Adrenal gland (tissue), 9 donors: ENCODE measurements at regions not wholly inside any gene's neighbourhood (a gene's known extent, or its start where the extent isn't known, plus 50 kb on each side); places are given as distances from the start of the nearest gene placed in this dataset.

Source experiments
- DNase-seq, 7 donors: peaks; one replicate each; pipeline ENCODE4 v3.0.0-alpha.2; 2019 to 2020
- H3K27ac ChIP-seq, 5 donors: fragments of 200-600 bp; sonication (generic) in 4 of 5; 1 replicate in 3 of 5; 2 replicates in 2 of 5; pipeline versions ENCODE4 v1.5.1 to v1.8.0; 2016 to 2020; ENCODE audit warnings: mild to moderate bottlenecking in 1 of 5
- H3K27me3 ChIP-seq: fragments of 200-600 bp; 2 replicates; pipeline ENCODE4 v1.8.0; 2021
- H3K36me3 ChIP-seq, 2 donors: fragments of 200-600 bp; replicated peaks in 1 of 2; 1 replicate in 1 of 2; 2 replicates in 1 of 2; pipeline versions ENCODE4 v1.5.1 to v1.8.0; 2018 to 2022
- H3K4me1 ChIP-seq, 2 donors: fragments of 200-600 bp; replicated peaks in 1 of 2; 1 replicate in 1 of 2; 2 replicates in 1 of 2; pipeline versions ENCODE4 v1.5.1 to v1.8.0; 2018 to 2021
- H3K4me3 ChIP-seq, 4 donors: fragments of 200-600 bp; sonication (generic) in 3 of 4; one replicate each; pipeline ENCODE4 v1.5.1; 2016 to 2018
- H3K9me3 ChIP-seq, 3 donors: fragments of 200-600 bp; sonication (generic) in 1 of 3; replicated peaks in 1 of 3; 1 replicate in 2 of 3; 2 replicates in 1 of 3; pipeline versions ENCODE4 v1.5.1 to v1.8.0; 2016 to 2021
- CTCF ChIP-seq, 6 experiments: fragments of 450-650 bp in 4 of 6; fragments of 200-600 bp in 2 of 6; sonication (generic) in 1 of 6; IDR thresholded peaks; 1 replicate in 5 of 6; 2 replicates in 1 of 6; pipeline versions ENCODE4 v1.5.1 to v1.8.0; 2016 to 2021; ENCODE audit warnings: antibody characterized with exemption in 6 of 6, mild to moderate bottlenecking in 2 of 6, moderate library complexity in 1 of 6
- POLR2A ChIP-seq, 2 donors: fragments of 450-650 bp; IDR thresholded peaks; one replicate each; pipeline ENCODE4 v1.6.1; 2017; ENCODE audit warnings: antibody characterized with exemption in 2 of 2, mild to moderate bottlenecking in 2 of 2, moderate library complexity in 1 of 2
- WGBS, 4 donors: extraction: QIAGEN DNeasy Blood & Tissue Kit in 2 of 4; methylation state at CpG; one replicate each; pipeline versions ENCODE4 v1.1.5 to v1.1.7; 2013 to 2017; 5-methylcytosine and 5-hydroxymethylcytosine counted together
- intact Hi-C, 2 donors: fragments of 100-400 bp; cut with DNase I; formaldehyde crosslinking; loops; one replicate each; pipeline versions ENCODE4 v1.14.1 to v1.15.0; 2022 to 2023
- donor health status: healthy with polysubstance abuse.
- donor health status: Bipolar disorder and iron deficiency.
- donor health status: DM: yes; HTN: yes; CAD: no.
- donor health status: DM: no; HTN: no; CAD: no.
- donor health status: DM: no; HTN: no; CAD: no.

- WGBS, 4 donors: 90 to 100% (median 92%) methylated on average over 2 of the region's 2 CpGs
- DNase-seq: no peak
- Histone ChIP-seq H3K4me1 (no peaks in the 10 kb centered on the region), H3K4me3 (no peak overlapping the region), H3K9me3 (no peaks in the 10 kb centered on the region), H3K27me3 (no peaks in the 10 kb centered on the region), H3K36me3 (no peaks in the 10 kb centered on the region), H3K27ac (no peak overlapping the region)
- no peak for TF ChIP-seq CTCF (IDR thresholded peaks at IDR 0.05)
- TF ChIP-seq POLR2A (IDR thresholded peaks at IDR 0.05): no peak
- intact Hi-C loops: no loop called here
Observed at GRCh38 chr2:65628156-65628555, 195.8 kb upstream of the SPRED2 start.

- H3K27ac ChIP-seq: no peak overlapping the region
- no peaks in the 10 kb centered on the region for H3K27me3 ChIP-seq
- no peak overlapping the region for H3K4me3 ChIP-seq
- H3K9me3 ChIP-seq: no peaks in the 10 kb centered on the region
- intact Hi-C loops: no loop called here
- TF ChIP-seq CTCF (IDR thresholded peaks at IDR 0.05): no peak
- no peak for TF ChIP-seq POLR2A (IDR thresholded peaks at IDR 0.05)
- DNase-seq: no peak
- no peaks in the 10 kb centered on the region for H3K36me3 ChIP-seq
- no peaks in the 10 kb centered on the region for H3K4me1 ChIP-seq
Observed at GRCh38 chr2:65626831-65627230, 194.4 kb upstream of the SPRED2 start.

GRCh38 chr2:65625982-65626381 lies 193.6 kb upstream of the SPRED2 start:
- TF ChIP-seq POLR2A (IDR thresholded peaks at IDR 0.05) (no peak), CTCF (IDR thresholded peaks at IDR 0.05) (no peak)
- H3K4me1 ChIP-seq: no peaks in the 10 kb centered on the region
- no peak for DNase-seq
- no peak overlapping the region for H3K27ac ChIP-seq
- no peaks in the 10 kb centered on the region for H3K9me3 ChIP-seq
- no peaks in the 10 kb centered on the region for H3K36me3 ChIP-seq
- H3K4me3 ChIP-seq: no peak overlapping the region
- intact Hi-C loops: no loop called here
- no peaks in the 10 kb centered on the region for H3K27me3 ChIP-seq

GRCh38 chr2:65622951-65623535 lies 190.6 kb upstream of the SPRED2 start:
- H3K9me3 ChIP-seq: no peaks in the 10 kb centered on the region
- H3K27ac ChIP-seq: no peak overlapping the region
- no peak for TF ChIP-seq POLR2A (IDR thresholded peaks at IDR 0.05)
- no peak for TF ChIP-seq CTCF (IDR thresholded peaks at IDR 0.05)
- no peaks in the 10 kb centered on the region for H3K27me3 ChIP-seq
- no peak overlapping the region for H3K4me3 ChIP-seq
- H3K36me3 ChIP-seq: no peaks in the 10 kb centered on the region
- DNase-seq: no peak
- intact Hi-C loops: no loop called here
- WGBS, 4 donors: 80 to 96% (median 86%) methylated on average over 4 of the region's 4 CpGs
- no peaks in the 10 kb centered on the region for H3K4me1 ChIP-seq
